HCT116 (cell line): ENCODE measurements at regions not wholly inside any gene's neighbourhood (a gene's known extent, or its start where the extent isn't known, plus 50 kb on each side); places are given as distances from the start of the nearest gene placed in this dataset.

Experiments
- ATAC-seq: fragments of 200-7000 bp; cut with Tn5 transposase; 2 replicates; pipeline ENCODE4 v1.9.1; 2020; ENCODE audit warnings: mild to moderate bottlenecking, moderate library complexity
- BruUV-seq: library from RNA; stranded (reverse); fragments of 400-500 nt; replicated peaks from 2 replicates; lab custom pipeline; 2021; lab: Mats Ljungman, UMichigan
- CTCF ChIA-PET: fragments of 300-600 bp; sonication (Branson Sonifier 250); formaldehyde crosslinking; loops from one replicate; lab custom pipeline; 2021; ENCODE audit warnings: antibody characterized with exemption; lab: Charles Lee
- POLR2A ChIA-PET: fragments of 300-600, 350-600 bp; sonication (Branson Sonifier 250); formaldehyde crosslinking; loops from one replicate; lab custom pipeline; 2021; ENCODE audit warnings: antibody characterized with exemption; lab: Charles Lee
- RAD21 ChIA-PET, 2 experiments: fragments of 300-600 bp; sonication (Branson Sonifier 250); formaldehyde crosslinking; loops; one replicate each; lab custom pipeline; 2023; ENCODE audit warnings: low total read pairs in 2 of 2; ENCODE audit not compliant: uncharacterized antibody in 2 of 2, unreplicated experiment in 2 of 2, low non-redundant PET in 1 of 2; lab: Charles Lee
- DNase-seq: peaks from one replicate; pipeline ENCODE4 v3.0.0-alpha.2; 2010; ENCODE audit warnings: low read depth, low spot score
- H2AFZ ChIP-seq: fragments of 200-600 bp; shearing (Covaris generic), sonication (generic); 2 replicates; pipeline ENCODE4 v1.6.1; 2017; ENCODE audit warnings: low read depth, mixed run types, mixed read lengths, antibody characterized with exemption, low read length; ENCODE audit not compliant: poor library complexity, severe bottlenecking
- H3K27ac ChIP-seq: 2 replicates; pipeline ENCODE4 v1.5.1; 2012; ENCODE audit warnings: low read depth, low read length
- H3K27me3 ChIP-seq: fragments of 200-600 bp; sonication (generic); 2 replicates; pipeline ENCODE4 v1.6.1; 2016; ENCODE audit warnings: mixed run types, low read length, mixed read lengths; ENCODE audit not compliant: insufficient read depth
- H3K36me3 ChIP-seq, 2 experiments: fragments of 200-500 bp in 1 of 2; fragments of 200-600 bp in 1 of 2; sonication (Bioruptor generic) in 1 of 2; sonication (generic) in 1 of 2; 2 replicates each; pipeline versions ENCODE4 v1.5.1 to v1.6.1; 2014 to 2016; ENCODE audit warnings: low read length in 2 of 2, inconsistent platforms in 1 of 2, mixed read lengths in 1 of 2, mixed run types in 1 of 2; ENCODE audit not compliant: insufficient read depth in 2 of 2, control insufficient read depth in 1 of 2
- H3K4me1 ChIP-seq, 2 experiments: fragments of 200-600 bp in 1 of 2; sonication (generic) in 1 of 2; 2 replicates each; pipeline versions ENCODE4 v1.5.1 to v1.6.1; 2012 to 2017; ENCODE audit warnings: low read length in 2 of 2, inconsistent platforms in 1 of 2, mild to moderate bottlenecking in 1 of 2, mixed read lengths in 1 of 2, mixed run types in 1 of 2, moderate library complexity in 1 of 2; ENCODE audit not compliant: insufficient read depth in 2 of 2, control insufficient read depth in 1 of 2
- H3K4me2 ChIP-seq: fragments of 200-600 bp; sonication (generic); 2 replicates; pipeline ENCODE4 v1.6.1; 2017; ENCODE audit warnings: mixed run types, low read length, mixed read lengths
- H3K4me3 ChIP-seq, 2 experiments: fragments of 200-600 bp in 1 of 2; sonication (generic) in 1 of 2; replicated peaks in 1 of 2; 2 replicates each; pipeline ENCODE4 v1.5.1; 2011 to 2016; ENCODE audit warnings: low read length in 2 of 2, control low read depth in 1 of 2, low read depth in 1 of 2, mild to moderate bottlenecking in 1 of 2, mixed read lengths in 1 of 2, mixed run types in 1 of 2
- H3K79me2 ChIP-seq: fragments of 200-600 bp; sonication (generic); 2 replicates; pipeline ENCODE4 v1.6.1; 2017; ENCODE audit warnings: mild to moderate bottlenecking, mixed run types, low read length, moderate library complexity, mixed read lengths; ENCODE audit not compliant: insufficient read depth
- H3K9ac ChIP-seq: fragments of 200-600 bp; sonication (generic); 2 replicates; pipeline ENCODE4 v1.6.1; 2016; ENCODE audit warnings: low read length, mixed read lengths
- H3K9me2 ChIP-seq: fragments of 200-600 bp; sonication (generic), shearing (Covaris generic); 2 replicates; pipeline ENCODE4 v1.6.1; 2017; ENCODE audit warnings: mixed run types, mild to moderate bottlenecking, moderate library complexity; ENCODE audit not compliant: insufficient read depth
- H3K9me3 ChIP-seq, 2 experiments: fragments of 200-500 bp in 1 of 2; fragments of 200-600 bp in 1 of 2; sonication (Bioruptor generic) in 1 of 2; sonication (generic) in 1 of 2; 2 replicates each; pipeline ENCODE4 v1.6.1; 2014 to 2017; ENCODE audit warnings: low read length in 2 of 2, mixed read lengths in 2 of 2, inconsistent platforms in 1 of 2, low read depth in 1 of 2, mild to moderate bottlenecking in 1 of 2, mixed run types in 1 of 2, moderate library complexity in 1 of 2; ENCODE audit not compliant: control insufficient read depth in 1 of 2, insufficient read depth in 1 of 2
- H4K20me1 ChIP-seq: fragments of 200-600 bp; sonication (generic), shearing (Covaris generic); 2 replicates; pipeline ENCODE4 v1.6.1; 2017; ENCODE audit warnings: mixed run types, mild to moderate bottlenecking, moderate library complexity; ENCODE audit not compliant: insufficient read depth
- CBX3 ChIP-seq: IDR thresholded peaks from 2 replicates; pipeline ENCODE4 v1.6.1; 2012; ENCODE audit warnings: low read depth
- ELF1 ChIP-seq: IDR thresholded peaks from 2 replicates; pipeline ENCODE4 v1.6.1; 2012; ENCODE audit warnings: low read depth, borderline replicate concordance
- EZH2 ChIP-seq: fragments of 200-600 bp; sonication (generic); IDR thresholded peaks from 2 replicates; pipeline ENCODE4 v1.6.1; 2017; ENCODE audit warnings: antibody characterized with exemption, mixed run types
- EZH2phosphoT487 ChIP-seq: fragments of 200-600 bp; IDR thresholded peaks from 2 replicates; pipeline ENCODE4 v1.6.1; 2018; ENCODE audit warnings: antibody characterized with exemption, borderline replicate concordance
- FOSL1 ChIP-seq: IDR thresholded peaks from 2 replicates; pipeline ENCODE4 v1.6.1; 2012; ENCODE audit warnings: low read depth
- POLR2A ChIP-seq: IDR thresholded peaks from 2 replicates; pipeline ENCODE4 v1.7.0; 2011; ENCODE audit warnings: borderline replicate concordance; ENCODE audit not compliant: insufficient read depth, insufficient read length; ENCODE audit errors: extremely low read depth
- POLR2AphosphoS5 ChIP-seq: IDR thresholded peaks from 2 replicates; pipeline ENCODE4 v1.6.1; 2011; ENCODE audit warnings: mild to moderate bottlenecking, low read depth, low read length, moderate library complexity
- RAD21 ChIP-seq: IDR thresholded peaks from 2 replicates; pipeline ENCODE4 v1.6.1; 2012; ENCODE audit warnings: low read depth, mild to moderate bottlenecking
- SP1 ChIP-seq: IDR thresholded peaks from 2 replicates; pipeline ENCODE4 v1.6.1; 2012; ENCODE audit warnings: low read depth
- SRF ChIP-seq: IDR thresholded peaks from 2 replicates; pipeline ENCODE4 v1.6.1; 2012; ENCODE audit warnings: low read depth
- TCF7L2 ChIP-seq: IDR thresholded peaks from 2 replicates; pipeline ENCODE4 v1.7.0; 2011; ENCODE audit warnings: borderline replicate concordance, inconsistent platforms; ENCODE audit not compliant: insufficient read depth, insufficient read length; ENCODE audit errors: extremely low read depth
- YY1 ChIP-seq: IDR thresholded peaks from 2 replicates; pipeline ENCODE4 v1.6.1; 2011; ENCODE audit warnings: low read length, low read depth, moderate library complexity, mild to moderate bottlenecking; ENCODE audit not compliant: insufficient replicate concordance; ENCODE audit errors: extremely low read depth
- ZNF274 ChIP-seq: fragments of 200-500 bp; sonication (Bioruptor generic); IDR thresholded peaks from 2 replicates; pipeline ENCODE4 v1.6.1; 2014; ENCODE audit warnings: mild to moderate bottlenecking, low read depth, low read length, inconsistent platforms
- intact Hi-C: fragments of 100-400 bp; cut with micrococcal nuclease; formaldehyde crosslinking; loops from 2 replicates; pipeline ENCODE4 v1.10.0; 2022
- TF ChIP-seq, protein P1 (sequence below): IDR thresholded peaks from 2 replicates; pipeline ENCODE4 v1.6.1; 2012
- TF ChIP-seq, protein P2 (sequence below): IDR thresholded peaks from 2 replicates; pipeline ENCODE4 v1.6.1; 2012

DNA sequence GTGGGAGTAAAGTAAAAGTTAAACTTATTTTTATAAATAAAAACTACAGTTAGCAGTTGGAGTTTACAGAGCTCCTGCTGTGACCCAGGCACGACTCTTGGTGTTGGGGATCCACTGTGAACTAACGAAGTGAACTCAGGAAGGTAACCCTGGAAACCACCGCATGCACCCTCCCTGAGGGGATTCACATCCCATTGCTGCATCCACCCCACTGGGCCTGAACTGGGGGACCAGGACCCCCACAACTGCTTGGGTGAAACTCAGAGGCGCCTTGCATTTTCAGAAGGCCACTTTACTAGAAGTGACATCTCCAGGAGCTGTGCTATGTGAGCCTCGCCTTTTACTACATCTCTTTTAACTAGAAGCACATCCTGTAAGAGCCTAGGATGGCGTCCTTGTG, 166.4 kb downstream of the TEX29 start:
- H3K9me3 ChIP-seq, result peaks cover 4 to 9% of the 10 kb centered on the region in 2 experiments; a peak in 2 of 4 replicates
- no peak overlapping the region for H2AFZ ChIP-seq
- H3K4me3 ChIP-seq, result no peak overlapping the region
- H3K27me3 ChIP-seq, result no peaks in the 10 kb centered on the region
- H3K4me2 ChIP-seq, result no peak overlapping the region
- H3K79me2 ChIP-seq, result no peaks in the 10 kb centered on the region
- CTCF ChIA-PET, result no interaction called here
- intact Hi-C loops, result no loop called here
- DNase-seq (no peak), ATAC-seq (no peak)
- no peaks in the 10 kb centered on the region for H4K20me1 ChIP-seq
- RAD21 ChIA-PET, result no interaction called here
- H3K36me3 ChIP-seq, result no peaks in the 10 kb centered on the region
- POLR2A ChIA-PET, result no interaction called here
- no peak overlapping the region for H3K9ac ChIP-seq
- no TSS peak for BruUV-seq
- H3K9me2 ChIP-seq, result no peaks in the 10 kb centered on the region
- no peak for TF ChIP-seq ZNF274
- TF ChIP-seq ELF1, result no peak
- TF ChIP-seq POLR2AphosphoS5, result no peak
- no peak for TF ChIP-seq TCF7L2
- TF ChIP-seq, protein P1, sequence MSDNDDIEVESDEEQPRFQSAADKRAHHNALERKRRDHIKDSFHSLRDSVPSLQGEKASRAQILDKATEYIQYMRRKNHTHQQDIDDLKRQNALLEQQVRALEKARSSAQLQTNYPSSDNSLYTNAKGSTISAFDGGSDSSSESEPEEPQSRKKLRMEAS, result no peak
- TF ChIP-seq EZH2phosphoT487, result no peak
- no peak for TF ChIP-seq RAD21
- TF ChIP-seq YY1, result no peak
- TF ChIP-seq, protein P2, sequence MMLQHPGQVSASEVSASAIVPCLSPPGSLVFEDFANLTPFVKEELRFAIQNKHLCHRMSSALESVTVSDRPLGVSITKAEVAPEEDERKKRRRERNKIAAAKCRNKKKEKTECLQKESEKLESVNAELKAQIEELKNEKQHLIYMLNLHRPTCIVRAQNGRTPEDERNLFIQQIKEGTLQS, result no peak
- no peak for TF ChIP-seq SP1
- TF ChIP-seq EZH2, result no peak
- TF ChIP-seq FOSL1, result no peak
- TF ChIP-seq POLR2A, result no peak
- TF ChIP-seq SRF, result no peak
- no peak for TF ChIP-seq CBX3
- no peaks in the 10 kb centered on the region for H3K4me1 ChIP-seq
- no peak overlapping the region for H3K27ac ChIP-seq
